Coronary artery (tissue), 2 donors: ENCODE measurements at regions not wholly inside any gene's neighbourhood (a gene's known extent, or its start where the extent isn't known, plus 50 kb on each side); places are given as distances from the start of the nearest gene placed in this dataset.

Experiments used
- DNase-seq: peaks from one replicate; pipeline ENCODE4 v3.0.0-alpha.2; 2017; ENCODE audit warnings: low spot score
- H3K27ac ChIP-seq, 2 donors: fragments of 200-600 bp; sonication (generic); one replicate each; pipeline ENCODE4 v1.5.1; 2016 to 2019
- H3K4me3 ChIP-seq: fragments of 200-600 bp; sonication (generic); 2 replicates; pipeline ENCODE4 v1.5.1; 2016; ENCODE audit warnings: mild to moderate bottlenecking, moderate library complexity
- CTCF ChIP-seq: fragments of 200-600 bp; sonication (generic); IDR thresholded peaks from one replicate; pipeline ENCODE4 v1.5.1; 2019; ENCODE audit warnings: antibody characterized with exemption

- no peak for DNase-seq
- Histone ChIP-seq H3K4me3 (no peak overlapping the region), H3K27ac (no peak overlapping the region)
- TF ChIP-seq CTCF = no peak
These were observed 61.0 kb upstream of the BASP1 start for GRCh38 chr5:17156463-17156862.

DNA sequence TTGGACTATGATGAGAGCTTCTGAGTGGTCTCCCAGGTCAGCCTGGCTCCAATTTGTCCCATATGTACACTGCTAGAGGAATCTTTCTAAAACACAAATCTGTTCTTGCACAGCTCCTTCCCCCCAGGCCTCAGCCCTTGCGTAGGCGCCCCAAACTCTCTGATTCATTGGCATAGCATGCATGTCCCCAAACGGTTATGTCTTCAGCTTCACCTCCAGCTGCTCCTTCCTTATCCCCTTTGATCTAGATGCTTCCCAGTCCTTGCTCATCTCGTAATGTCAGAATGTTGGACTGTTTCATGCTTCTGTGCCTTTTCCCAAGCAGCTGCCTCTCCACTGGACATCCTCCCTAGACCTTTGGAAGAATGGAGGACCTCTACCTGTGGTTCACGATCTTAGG, 60.1 kb upstream of the BASP1 start:
- DNase-seq = no peak
- H3K27ac ChIP-seq = no peak overlapping the region
- TF ChIP-seq CTCF = no peak
- no peak overlapping the region for H3K4me3 ChIP-seq

DNA sequence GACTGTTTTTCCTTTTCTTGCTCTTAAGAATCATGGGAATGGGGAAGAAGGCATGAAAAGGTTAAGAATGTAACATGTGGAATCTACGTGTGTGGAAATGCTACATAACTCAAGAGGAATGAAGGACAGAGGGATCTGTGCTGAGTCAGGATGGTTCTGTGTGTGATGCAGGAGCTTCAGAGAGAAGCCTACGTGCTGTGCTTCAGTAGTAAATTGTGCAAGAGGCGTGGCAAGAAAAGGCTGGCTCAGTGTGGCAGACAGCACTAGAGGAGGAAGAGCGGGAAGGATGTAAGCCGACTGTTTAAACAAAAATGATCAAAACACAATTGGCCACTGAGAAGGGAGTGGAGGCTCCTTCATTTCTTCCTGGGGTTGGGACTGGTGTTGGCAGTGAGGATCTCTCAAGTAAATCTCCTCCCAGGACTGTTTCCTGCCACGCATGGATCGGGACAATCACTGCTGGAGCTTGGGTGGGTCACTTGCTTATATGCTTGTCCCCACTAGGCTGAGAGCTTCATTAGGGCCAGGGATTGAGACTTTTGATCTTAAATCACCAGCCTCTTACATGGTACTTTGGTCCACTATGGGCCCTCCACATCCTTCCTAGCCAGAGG, 59.4 kb upstream of the BASP1 start:
- H3K4me3 ChIP-seq = no peak overlapping the region
- H3K27ac ChIP-seq = no peak overlapping the region
- DNase-seq = no peak
- TF ChIP-seq CTCF = no peak

DNA sequence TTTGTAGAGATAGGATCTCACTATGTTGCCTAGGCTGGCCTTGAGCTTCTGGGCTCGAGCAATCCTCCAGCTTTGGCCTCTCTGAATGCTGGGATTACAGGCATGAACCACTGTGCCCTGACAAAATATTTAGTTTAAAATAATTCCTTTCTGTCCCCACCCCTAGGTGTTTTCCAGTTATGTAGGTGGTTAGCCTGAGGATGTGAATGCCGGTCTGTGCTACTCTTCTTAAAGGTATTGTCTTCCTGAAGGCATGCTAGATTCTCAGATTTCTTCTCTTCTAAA, 56.7 kb upstream of the BASP1 start:
- TF ChIP-seq CTCF = no peak
- Histone ChIP-seq H3K27ac (no peak overlapping the region), H3K4me3 (no peak overlapping the region)
- no peak for DNase-seq

DNA sequence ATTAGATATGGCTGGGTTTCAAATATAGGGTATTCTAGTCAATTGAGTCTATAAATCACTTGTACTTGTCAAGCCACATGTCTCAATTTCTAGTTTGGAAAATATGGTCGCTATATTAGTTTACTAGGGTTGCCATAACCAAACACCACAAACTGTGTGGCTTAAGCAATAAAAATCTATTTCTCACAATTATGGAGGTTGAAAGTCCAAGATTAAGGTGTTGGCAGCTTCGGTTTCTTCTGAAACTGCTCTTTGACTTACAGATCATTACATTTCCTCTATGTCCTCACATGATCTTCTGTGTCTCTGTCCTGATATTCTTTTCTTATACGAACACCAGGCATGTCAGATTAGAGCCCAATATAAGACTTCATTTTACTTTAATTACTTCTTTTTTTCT, 55.8 kb upstream of the BASP1 start:
- H3K27ac ChIP-seq = no peak overlapping the region
- no peak overlapping the region for H3K4me3 ChIP-seq
- no peak for DNase-seq
- TF ChIP-seq CTCF = no peak

DNA sequence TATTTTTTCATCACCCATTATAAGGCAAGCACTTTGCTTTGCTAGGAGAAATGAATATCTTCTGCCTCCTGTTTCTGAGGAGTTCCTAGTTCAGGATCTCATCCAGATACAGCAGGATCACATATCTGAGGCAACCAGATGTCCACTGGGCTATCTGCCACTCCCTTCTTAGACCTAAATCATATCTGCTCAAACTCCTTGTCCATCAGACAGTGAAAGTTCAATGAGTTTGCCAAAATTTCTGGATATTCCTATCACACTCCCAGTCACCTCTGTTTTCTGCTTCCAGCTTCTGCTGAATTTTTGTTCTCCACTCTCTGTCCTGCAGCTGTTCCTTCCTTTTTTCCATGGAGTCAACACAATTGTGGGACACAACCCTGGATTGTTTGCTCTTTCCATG, 54.2 kb upstream of the BASP1 start:
- Histone ChIP-seq H3K27ac (no peak overlapping the region), H3K4me3 (no peak overlapping the region)
- no peak for TF ChIP-seq CTCF
- no peak for DNase-seq

GRCh38 chr5:17167171-17167891, 50.1 kb upstream of the BASP1 start:
- Histone ChIP-seq H3K4me3 (no peak overlapping the region), H3K27ac (no peak overlapping the region)
- no peak for TF ChIP-seq CTCF
- DNase-seq = no peak
